ENCODE measurements at regions not wholly inside any gene's neighbourhood (a gene's known extent, or its start where the extent isn't known, plus 50 kb on each side); places are given as distances from the start of the nearest gene placed in this dataset.

- no peak for DNase-seq (ENCODE audit: low read depth in 2 of 2)
Observed at GRCh38 chr6:128672023-128672422, 151.6 kb upstream of the PTPRK start.

- DNase-seq (ENCODE audit: low read depth in 2 of 2) = no peak
Observed at GRCh38 chr6:128667339-128667858, 147.0 kb upstream of the PTPRK start.

- DNase-seq (ENCODE audit: low read depth in 2 of 2) = no peak
Observed at GRCh38 chr6:128666405-128666804, 146.0 kb upstream of the PTPRK start.

GRCh38 chr6:128663238-128663637, 142.8 kb upstream of the PTPRK start:
- no peak for DNase-seq (ENCODE audit: low read depth in 2 of 2)

GRCh38 chr6:128659878-128660622, 139.7 kb upstream of the PTPRK start:
- peak in 1 of 2 donors; percentile 5 for DNase-seq (ENCODE audit: low read depth in 2 of 2)

- DNase-seq (ENCODE audit: low read depth in 2 of 2) = no peak
Observed at GRCh38 chr6:128659276-128659675, 138.9 kb upstream of the PTPRK start.

- DNase-seq (ENCODE audit: low read depth in 2 of 2) = peak in 1 of 2 donors; percentile 10
Observed at GRCh38 chr6:128657181-128657580, 136.8 kb upstream of the PTPRK start.

GRCh38 chr6:128655978-128656498, 135.6 kb upstream of the PTPRK start:
- peak; percentile 84 to 99 for DNase-seq (ENCODE audit: low read depth in 2 of 2)

GRCh38 chr6:128648022-128648598, 127.7 kb upstream of the PTPRK start:
- no peak for DNase-seq (ENCODE audit: low read depth in 2 of 2)

- DNase-seq (ENCODE audit: low read depth in 2 of 2) = no peak
Observed at GRCh38 chr6:128642132-128642531, 121.7 kb upstream of the PTPRK start.

GRCh38 chr6:128641703-128642102, 121.3 kb upstream of the PTPRK start:
- DNase-seq (ENCODE audit: low read depth in 2 of 2) = no peak

GRCh38 chr6:128638817-128639216, 118.4 kb upstream of the PTPRK start:
- no peak for DNase-seq (ENCODE audit: low read depth in 2 of 2)

GRCh38 chr6:128635219-128635618, 114.8 kb upstream of the PTPRK start:
- DNase-seq (ENCODE audit: low read depth in 2 of 2) = no peak

GRCh38 chr6:128632131-128632530, 111.7 kb upstream of the PTPRK start:
- no peak for DNase-seq (ENCODE audit: low read depth in 2 of 2)

- DNase-seq (ENCODE audit: low read depth in 2 of 2) = no peak
Observed at GRCh38 chr6:128631031-128631430, 110.6 kb upstream of the PTPRK start.

GRCh38 chr6:128630213-128630612, 109.8 kb upstream of the PTPRK start:
- no peak for DNase-seq (ENCODE audit: low read depth in 2 of 2)

GRCh38 chr6:128617285-128617684, 96.9 kb upstream of the PTPRK start:
- DNase-seq (ENCODE audit: low read depth in 2 of 2) = no peak

- no peak for DNase-seq (ENCODE audit: low read depth in 2 of 2)
Observed at GRCh38 chr6:128616342-128616741, 95.9 kb upstream of the PTPRK start.

GRCh38 chr6:128606611-128607010, 86.2 kb upstream of the PTPRK start:
- DNase-seq (ENCODE audit: low read depth in 2 of 2) = no peak

GRCh38 chr6:128605961-128606360, 85.6 kb upstream of the PTPRK start:
- no peak for DNase-seq (ENCODE audit: low read depth in 2 of 2)

- DNase-seq (ENCODE audit: low read depth in 2 of 2) = peak; percentile 76 to 87
Observed at GRCh38 chr6:128601060-128601459, 80.7 kb upstream of the PTPRK start.

- DNase-seq (ENCODE audit: low read depth in 2 of 2) = peak; percentile 88 to 96
Observed at GRCh38 chr6:128600397-128600951, 80.1 kb upstream of the PTPRK start.

GRCh38 chr6:128599036-128599435, 78.6 kb upstream of the PTPRK start:
- DNase-seq (ENCODE audit: low read depth in 2 of 2) = no peak

Measured in lung microvascular endothelial cell (primary cell).